GM23248 (cell line): ENCODE measurements at regions not wholly inside any gene's neighbourhood (a gene's known extent, or its start where the extent isn't known, plus 50 kb on each side); places are given as distances from the start of the nearest gene placed in this dataset.
"Not testable (repeated sequence)": the region's sequence is repeated elsewhere in the genome, so short reads cannot be mapped to it uniquely, and the experiment has no call there.

Source experiments
- DNase-seq: peaks from one replicate; pipeline ENCODE4 v3.0.0-alpha.2; 2015
- H2AFZ ChIP-seq: fragments of 200-600 bp; sonication (generic); 2 replicates; pipeline ENCODE4 v1.6.1; 2016; ENCODE audit warnings: antibody characterized with exemption
- H3F3A ChIP-seq: fragments of 200-600 bp; sonication (generic); 2 replicates; pipeline ENCODE4 v1.6.1; 2016; ENCODE audit warnings: mild to moderate bottlenecking, antibody characterized with exemption, mixed run types; ENCODE audit not compliant: insufficient read depth
- H3K27ac ChIP-seq: fragments of 200-600 bp; sonication (generic); 2 replicates; pipeline ENCODE4 v1.5.1; 2016; ENCODE audit warnings: mild to moderate bottlenecking
- H3K27me3 ChIP-seq: fragments of 200-600 bp; sonication (generic); replicated peaks from 2 replicates; pipeline ENCODE4 v1.6.1; 2016; ENCODE audit warnings: mild to moderate bottlenecking; ENCODE audit not compliant: insufficient read depth
- H3K36me3 ChIP-seq: fragments of 200-600 bp; sonication (generic); 2 replicates; pipeline ENCODE4 v1.6.1; 2016; ENCODE audit warnings: low read depth, mild to moderate bottlenecking
- H3K4me1 ChIP-seq: fragments of 200-600 bp; sonication (generic); 2 replicates; pipeline ENCODE4 v1.6.1; 2016; ENCODE audit warnings: mild to moderate bottlenecking; ENCODE audit not compliant: insufficient read depth
- H3K4me2 ChIP-seq: fragments of 200-600 bp; sonication (generic); one replicate; pipeline ENCODE4 v1.6.1; 2016; ENCODE audit warnings: mild to moderate bottlenecking; ENCODE audit not compliant: unreplicated experiment
- H3K4me3 ChIP-seq: fragments of 200-600 bp; sonication (generic); 2 replicates; pipeline ENCODE4 v1.5.1; 2016; ENCODE audit warnings: mild to moderate bottlenecking
- H3K79me2 ChIP-seq: fragments of 200-600 bp; sonication (generic); 2 replicates; pipeline ENCODE4 v1.6.1; 2016; ENCODE audit warnings: mild to moderate bottlenecking; ENCODE audit not compliant: insufficient read depth
- H3K9ac ChIP-seq: fragments of 200-600 bp; sonication (generic); 2 replicates; pipeline ENCODE4 v1.6.1; 2016; ENCODE audit warnings: mild to moderate bottlenecking
- H3K9me2 ChIP-seq: fragments of 200-600 bp; sonication (generic); 2 replicates; pipeline ENCODE4 v1.6.1; 2016; ENCODE audit warnings: mixed run types, mild to moderate bottlenecking, moderate library complexity; ENCODE audit not compliant: insufficient read depth
- H3K9me3 ChIP-seq: fragments of 200-600 bp; sonication (generic); one replicate; pipeline ENCODE4 v1.6.1; 2017; ENCODE audit warnings: low read depth
- H4K20me1 ChIP-seq: fragments of 200-600 bp; sonication (generic); 2 replicates; pipeline ENCODE4 v1.6.0; 2016; ENCODE audit not compliant: insufficient read depth
- EZH2 ChIP-seq: fragments of 200-600 bp; sonication (generic); IDR thresholded peaks from 2 replicates; pipeline ENCODE4 v1.6.1; 2018; ENCODE audit warnings: antibody characterized with exemption, mild to moderate bottlenecking; ENCODE audit not compliant: insufficient read depth, poor library complexity, severe bottlenecking
- EZH2phosphoT487 ChIP-seq: fragments of 200-600 bp; sonication (generic); IDR thresholded peaks from 2 replicates; pipeline ENCODE4 v1.6.1; 2018; ENCODE audit warnings: antibody characterized with exemption, moderate library complexity, mild to moderate bottlenecking, low read depth; ENCODE audit not compliant: insufficient read depth
- WGBS, 2 experiments: methylation state at CpG; one replicate each; pipeline ENCODE4 v1.1.6; 2015 to 2017; ENCODE audit warnings: low lambda C conversion rate in 2 of 2, low coverage in 1 of 2; ENCODE audit errors: missing lambda C conversion rate in 2 of 2; 5-methylcytosine and 5-hydroxymethylcytosine counted together
- in situ Hi-C: fragments of 300-500 bp; cut with MboI; formaldehyde crosslinking; loops from 2 replicates; pipeline ENCODE4 v1.15.0; 2020

DNA sequence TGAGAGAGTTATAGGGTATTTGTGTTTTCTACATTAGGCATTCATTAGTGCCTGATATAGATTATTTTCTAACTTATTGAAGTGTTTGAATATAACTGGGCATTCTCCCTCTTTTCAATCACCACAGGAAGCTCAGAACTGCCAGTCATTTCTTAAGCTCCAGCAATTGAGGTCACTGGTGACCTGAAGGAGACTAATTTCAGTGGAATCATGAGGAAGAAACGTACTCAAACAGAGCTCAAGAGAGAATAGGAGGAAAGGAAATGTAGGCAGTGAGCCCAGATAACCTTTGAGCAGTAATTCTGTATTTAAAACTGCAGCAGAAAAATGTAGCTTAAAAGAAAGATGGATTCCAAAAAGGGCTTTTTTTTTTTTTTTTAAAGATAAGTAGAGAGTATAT, 1035.5 kb downstream of the SOCS6 start:
- Histone ChIP-seq H3K9me2 (no peaks in the 10 kb centered on the region), H3K79me2 (no peaks in the 10 kb centered on the region), H3K9me3 (no peaks in the 10 kb centered on the region), H3K4me2 (no peak overlapping the region), H3K9ac (no peak overlapping the region), H3K27ac (no peak overlapping the region), H4K20me1 (no peaks in the 10 kb centered on the region), H2AFZ (no peak overlapping the region), H3K4me3 (no peak overlapping the region), H3K4me1 (no peaks in the 10 kb centered on the region), H3K27me3 (no peaks in the 10 kb centered on the region), H3F3A (no peaks in the 10 kb centered on the region), H3K36me3 (no peaks in the 10 kb centered on the region)
- in situ Hi-C loops = no loop called here
- WGBS, 2 experiments = 0 to 4% methylated on average over 1 of the region's 1 CpG
- TF ChIP-seq EZH2 (no peak), EZH2phosphoT487 (no peak)
- no peak for DNase-seq

DNA sequence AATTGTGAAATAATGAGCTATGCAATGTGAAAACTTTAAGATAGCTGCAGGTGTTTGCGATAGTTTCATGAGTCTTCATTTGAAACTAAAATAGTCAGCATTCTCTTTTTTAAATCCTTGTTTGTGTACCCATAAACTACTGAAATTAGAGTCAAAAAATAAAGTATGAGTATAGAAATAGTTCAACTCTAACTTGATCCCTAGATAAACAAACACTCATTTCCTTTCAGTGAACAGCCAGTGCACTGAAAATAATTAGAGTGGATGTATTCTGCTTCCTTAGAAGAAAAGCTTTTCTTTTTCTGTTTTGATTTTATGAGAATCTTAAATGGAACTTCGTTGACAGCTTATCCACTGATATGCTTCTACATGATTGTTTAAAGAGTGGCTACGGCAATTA, 1033.4 kb downstream of the SOCS6 start:
- H3K79me2 ChIP-seq = no peaks in the 10 kb centered on the region
- no peak for DNase-seq
- in situ Hi-C loops = no loop called here
- H3K9ac ChIP-seq = no peak overlapping the region
- no peak overlapping the region for H2AFZ ChIP-seq
- no peaks in the 10 kb centered on the region for H3K36me3 ChIP-seq
- TF ChIP-seq EZH2phosphoT487 (no peak), EZH2 (no peak)
- H3K4me2 ChIP-seq = no peak overlapping the region
- no peaks in the 10 kb centered on the region for H3F3A ChIP-seq
- 10% methylated on average over 3 of the region's 3 CpGs for WGBS, 2 experiments
- H3K9me2 ChIP-seq = no peaks in the 10 kb centered on the region
- no peak overlapping the region for H3K4me3 ChIP-seq
- H3K27ac ChIP-seq = no peak overlapping the region
- H4K20me1 ChIP-seq = no peaks in the 10 kb centered on the region
- no peaks in the 10 kb centered on the region for H3K4me1 ChIP-seq
- H3K9me3 ChIP-seq = no peaks in the 10 kb centered on the region
- H3K27me3 ChIP-seq = no peaks in the 10 kb centered on the region

DNA sequence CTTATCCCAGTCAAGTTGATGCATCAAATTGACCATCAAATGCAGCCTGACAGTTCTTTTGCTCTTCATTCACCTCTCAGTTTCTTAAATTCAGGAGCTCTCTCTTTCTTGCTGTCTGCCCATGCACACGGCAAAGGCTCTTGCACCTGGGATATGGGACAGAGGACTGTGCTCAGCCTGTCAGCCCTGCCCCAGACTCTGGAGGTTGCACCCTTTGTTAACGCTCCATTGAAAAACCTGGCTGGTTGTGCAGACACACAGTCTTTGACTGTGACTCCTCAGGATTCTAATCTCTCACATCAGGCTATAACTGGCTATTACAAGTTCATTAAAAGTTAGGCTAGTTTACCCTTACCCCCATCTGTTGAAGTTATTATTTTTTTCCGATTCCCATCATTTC, 1032.5 kb downstream of the SOCS6 start:
- DNase-seq = no peak
- H3K9me2 ChIP-seq = no peaks in the 10 kb centered on the region
- no peaks in the 10 kb centered on the region for H3F3A ChIP-seq
- no peaks in the 10 kb centered on the region for H3K27me3 ChIP-seq
- H4K20me1 ChIP-seq = no peaks in the 10 kb centered on the region
- no peak overlapping the region for H3K4me3 ChIP-seq
- WGBS, 2 experiments = 16 to 27% methylated on average over 3 of the region's 3 CpGs
- H3K4me2 ChIP-seq = no peak overlapping the region
- no peaks in the 10 kb centered on the region for H3K4me1 ChIP-seq
- no peak overlapping the region for H3K27ac ChIP-seq
- H3K9me3 ChIP-seq = no peaks in the 10 kb centered on the region
- no peak for TF ChIP-seq EZH2phosphoT487
- no peak for TF ChIP-seq EZH2
- H3K9ac ChIP-seq = no peak overlapping the region
- no peaks in the 10 kb centered on the region for H3K79me2 ChIP-seq
- H3K36me3 ChIP-seq = no peaks in the 10 kb centered on the region
- no peak overlapping the region for H2AFZ ChIP-seq
- in situ Hi-C loops = no loop called here

DNA sequence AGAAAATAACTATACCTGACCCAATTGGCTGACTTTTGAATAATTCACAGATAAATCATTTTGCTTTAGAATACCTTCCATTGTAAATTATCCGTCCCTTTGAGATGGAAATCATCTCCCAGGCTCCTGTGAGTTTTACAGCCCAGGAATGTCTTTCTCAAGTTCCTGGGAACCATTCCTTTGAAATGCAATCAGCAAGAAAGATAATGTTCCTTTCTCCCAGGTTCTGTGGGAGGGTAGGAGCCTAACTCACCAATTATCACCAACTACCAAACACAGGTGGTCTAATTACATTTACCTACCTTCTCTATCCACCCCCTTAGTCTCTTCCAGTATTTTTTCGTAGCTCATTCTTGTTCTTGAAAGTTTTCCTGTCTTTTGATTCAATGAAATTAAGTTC, 1016.0 kb downstream of the SOCS6 start:
- 0 to 3% methylated on average over 2 of the region's 2 CpGs for WGBS, 2 experiments
- DNase-seq = no peak
- no peaks in the 10 kb centered on the region for H3F3A ChIP-seq
- H3K36me3 ChIP-seq = no peaks in the 10 kb centered on the region
- no peaks in the 10 kb centered on the region for H3K4me1 ChIP-seq
- no peaks in the 10 kb centered on the region for H4K20me1 ChIP-seq
- H3K9me2 ChIP-seq = no peaks in the 10 kb centered on the region
- H3K4me3 ChIP-seq = no peak overlapping the region
- no peaks in the 10 kb centered on the region for H3K9me3 ChIP-seq
- H3K27ac ChIP-seq = no peak overlapping the region
- H3K4me2 ChIP-seq = no peak overlapping the region
- in situ Hi-C loops = no loop called here
- no peak overlapping the region for H2AFZ ChIP-seq
- H3K79me2 ChIP-seq = no peaks in the 10 kb centered on the region
- no peak for TF ChIP-seq EZH2
- no peak for TF ChIP-seq EZH2phosphoT487
- H3K27me3 ChIP-seq = no peaks in the 10 kb centered on the region
- H3K9ac ChIP-seq = no peak overlapping the region

DNA sequence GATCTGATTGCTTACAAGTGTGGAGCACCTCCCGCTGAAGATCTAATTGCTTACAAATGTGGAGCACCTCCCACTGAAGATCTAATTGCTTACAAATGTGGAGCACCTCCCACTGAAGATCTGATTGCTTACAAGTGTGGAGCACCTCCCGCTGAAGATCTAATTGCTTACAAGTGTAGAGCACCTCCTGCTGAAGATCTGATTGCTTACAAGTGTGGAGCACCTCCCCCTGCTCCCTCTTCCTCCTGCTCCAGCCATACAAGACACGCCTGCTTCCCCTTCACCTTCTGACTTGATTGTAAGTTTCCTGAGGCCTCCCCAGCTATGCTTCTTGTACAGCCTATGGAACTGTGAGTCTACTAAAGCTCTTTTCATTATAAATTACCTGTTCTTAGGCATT, 1014.9 kb downstream of the SOCS6 start:
- DNase-seq, H3K4me1 ChIP-seq, H4K20me1 ChIP-seq, H3K9me3 ChIP-seq, H3K4me2 ChIP-seq, H3K4me3 ChIP-seq, H3K79me2 ChIP-seq, H3K27ac ChIP-seq, H3K27me3 ChIP-seq, H3K36me3 ChIP-seq, in situ Hi-C loops, H3K9me2 ChIP-seq, H3F3A ChIP-seq, H2AFZ ChIP-seq, H3K9ac ChIP-seq: not testable (repeated sequence)
- WGBS, 2 experiments = 7 to 12% methylated on average over 2 to 3 of the region's 3 CpGs
